ENCODE measurements at regions not wholly inside any gene's neighbourhood (a gene's known extent, or its start where the extent isn't known, plus 50 kb on each side); places are given as distances from the start of the nearest gene placed in this dataset.

DNA sequence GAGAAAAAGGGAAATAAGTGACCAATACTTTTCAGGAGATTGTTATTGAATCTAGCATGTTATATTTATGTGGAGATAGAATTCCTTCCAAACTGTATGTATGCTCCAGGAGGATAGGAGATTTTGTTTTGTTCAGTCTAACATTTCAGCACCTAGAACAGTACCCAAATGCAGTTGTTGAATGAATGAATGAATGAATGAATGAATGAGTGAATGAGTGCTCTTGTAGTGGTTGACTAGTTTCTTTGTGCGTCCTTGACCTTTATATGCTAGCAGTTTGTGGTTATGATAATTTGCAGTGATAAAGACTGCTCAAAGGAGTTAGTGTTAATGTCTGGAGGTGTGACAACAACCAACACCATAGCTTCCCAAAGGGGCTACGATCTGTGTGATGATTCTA, 663.5 kb upstream of the GOT2 start:
- no peak for DNase-seq (ENCODE audit: low read depth)
- no peak overlapping the region for H3K4me3 ChIP-seq (ENCODE audit: low read depth, low read length)
- TF ChIP-seq, protein P1, sequence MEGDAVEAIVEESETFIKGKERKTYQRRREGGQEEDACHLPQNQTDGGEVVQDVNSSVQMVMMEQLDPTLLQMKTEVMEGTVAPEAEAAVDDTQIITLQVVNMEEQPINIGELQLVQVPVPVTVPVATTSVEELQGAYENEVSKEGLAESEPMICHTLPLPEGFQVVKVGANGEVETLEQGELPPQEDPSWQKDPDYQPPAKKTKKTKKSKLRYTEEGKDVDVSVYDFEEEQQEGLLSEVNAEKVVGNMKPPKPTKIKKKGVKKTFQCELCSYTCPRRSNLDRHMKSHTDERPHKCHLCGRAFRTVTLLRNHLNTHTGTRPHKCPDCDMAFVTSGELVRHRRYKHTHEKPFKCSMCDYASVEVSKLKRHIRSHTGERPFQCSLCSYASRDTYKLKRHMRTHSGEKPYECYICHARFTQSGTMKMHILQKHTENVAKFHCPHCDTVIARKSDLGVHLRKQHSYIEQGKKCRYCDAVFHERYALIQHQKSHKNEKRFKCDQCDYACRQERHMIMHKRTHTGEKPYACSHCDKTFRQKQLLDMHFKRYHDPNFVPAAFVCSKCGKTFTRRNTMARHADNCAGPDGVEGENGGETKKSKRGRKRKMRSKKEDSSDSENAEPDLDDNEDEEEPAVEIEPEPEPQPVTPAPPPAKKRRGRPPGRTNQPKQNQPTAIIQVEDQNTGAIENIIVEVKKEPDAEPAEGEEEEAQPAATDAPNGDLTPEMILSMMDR (IDR thresholded peaks at IDR 0.05; ENCODE audit: control insufficient read depth, extremely low read depth, insufficient read depth): no peak

DNA sequence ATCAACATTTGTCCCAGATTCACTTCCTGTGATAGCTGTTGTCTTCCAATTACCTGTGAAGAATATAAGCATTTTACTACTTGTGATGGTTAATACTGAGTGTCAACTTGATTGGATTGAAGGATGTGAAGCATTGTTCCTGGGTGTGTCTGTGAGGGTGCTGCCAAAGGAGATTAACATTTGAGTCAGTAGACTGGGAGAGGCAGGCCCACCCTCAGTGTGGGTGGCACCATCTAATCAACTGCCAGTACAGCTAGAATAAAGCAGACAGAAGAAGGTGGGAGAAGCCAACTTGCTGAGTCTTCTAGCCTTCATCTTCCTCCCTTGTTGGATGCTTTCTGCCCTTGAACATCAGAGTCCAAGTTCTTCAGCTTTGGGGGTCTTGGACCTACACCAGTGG, 660.4 kb upstream of the GOT2 start:
- DNase-seq (ENCODE audit: low read depth): no peak

DNA sequence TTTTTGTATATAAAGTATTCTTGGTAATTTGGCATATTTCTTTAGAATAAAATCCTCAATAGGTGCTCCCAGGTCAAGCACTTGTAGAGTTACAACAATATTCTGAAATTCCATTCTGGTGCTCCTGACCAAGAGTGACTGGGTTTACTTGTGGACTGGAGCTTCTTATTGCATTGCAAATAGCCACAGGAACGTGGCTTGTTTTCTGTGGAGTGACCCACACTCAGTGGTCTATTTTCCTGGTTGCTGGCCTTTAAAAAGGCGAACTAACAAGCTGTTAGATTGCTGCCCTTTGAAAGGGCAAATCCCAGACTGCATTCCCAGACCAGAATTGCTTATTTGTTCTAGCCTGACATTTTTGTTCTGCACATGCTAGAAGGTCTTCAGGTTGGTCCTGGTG, 658.8 kb upstream of the GOT2 start:
- H3K4me3 ChIP-seq (ENCODE audit: low read depth, low read length): no peak overlapping the region
- TF ChIP-seq, protein P1 (IDR thresholded peaks at IDR 0.05; ENCODE audit: control insufficient read depth, extremely low read depth, insufficient read depth): no peak
- DNase-seq (ENCODE audit: low read depth): no peak

More for the DNA sequence above, 660.4 kb upstream of the GOT2 start:
- H3K4me3 ChIP-seq (ENCODE audit: low read depth, low read length): no peak overlapping the region
- TF ChIP-seq, protein P1 (IDR thresholded peaks at IDR 0.05; ENCODE audit: control insufficient read depth, extremely low read depth, insufficient read depth): no peak

DNA sequence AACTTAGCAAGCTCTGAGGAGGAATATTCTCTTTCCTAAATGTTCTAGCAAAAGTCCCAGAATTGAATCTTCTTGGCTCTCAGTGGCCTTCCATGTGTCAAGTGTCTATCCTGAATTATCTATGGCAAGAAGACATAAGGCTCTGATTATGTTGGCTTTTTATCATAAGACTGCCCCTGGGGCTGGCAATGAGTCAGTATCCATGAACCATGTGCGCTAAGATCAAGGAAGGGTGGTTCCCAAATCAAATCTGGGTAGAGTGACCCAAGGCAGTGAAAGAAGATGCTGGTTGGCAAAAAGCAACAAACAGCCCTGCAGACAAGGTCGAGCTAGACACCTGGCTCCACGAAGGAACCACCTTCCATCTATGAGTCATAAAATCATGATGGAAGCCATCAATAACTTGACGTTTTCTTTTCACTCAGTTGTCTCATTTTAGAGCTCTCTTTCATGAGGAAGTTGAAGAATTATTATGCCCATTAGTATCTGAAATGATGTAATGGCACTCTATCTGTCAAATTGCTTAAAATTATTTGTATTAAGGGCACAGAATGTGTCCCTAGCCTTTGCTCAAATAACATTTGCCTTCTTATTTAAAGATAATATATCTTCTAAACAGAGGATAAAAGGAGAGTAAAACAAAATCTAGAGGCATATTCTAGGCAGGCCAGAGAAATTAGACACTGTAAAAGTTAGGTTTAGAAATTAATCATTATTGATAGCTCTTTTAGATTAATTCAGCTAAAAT, 657.7 kb upstream of the GOT2 start:
- TF ChIP-seq, protein P1 (IDR thresholded peaks at IDR 0.05; ENCODE audit: control insufficient read depth, extremely low read depth, insufficient read depth): no peak
- DNase-seq (ENCODE audit: low read depth): no peak
- no peak overlapping the region for H3K4me3 ChIP-seq (ENCODE audit: low read depth, low read length)

DNA sequence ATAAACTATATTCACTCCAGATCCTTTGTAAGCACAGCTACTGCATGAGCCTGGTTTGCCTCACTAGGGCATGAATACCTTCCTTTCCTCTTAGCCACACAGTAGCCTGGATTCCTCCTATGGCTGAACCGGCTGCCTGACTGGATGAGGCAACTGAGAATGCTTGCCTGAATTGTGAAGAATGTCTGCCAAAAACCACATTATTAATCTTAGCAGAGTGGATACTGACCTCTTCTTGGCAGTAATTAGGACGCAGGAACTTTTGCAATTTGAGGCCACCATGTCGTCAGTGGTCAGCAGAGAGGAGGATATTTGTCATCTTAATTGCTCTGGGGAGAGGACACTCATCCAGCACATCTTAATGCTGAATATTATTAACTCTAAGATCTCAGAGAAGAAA, 651.8 kb upstream of the GOT2 start:
- TF ChIP-seq, protein P1 (IDR thresholded peaks at IDR 0.05; ENCODE audit: control insufficient read depth, extremely low read depth, insufficient read depth): no peak
- no peak for DNase-seq (ENCODE audit: low read depth)
- H3K4me3 ChIP-seq (ENCODE audit: low read depth, low read length): no peak overlapping the region

DNA sequence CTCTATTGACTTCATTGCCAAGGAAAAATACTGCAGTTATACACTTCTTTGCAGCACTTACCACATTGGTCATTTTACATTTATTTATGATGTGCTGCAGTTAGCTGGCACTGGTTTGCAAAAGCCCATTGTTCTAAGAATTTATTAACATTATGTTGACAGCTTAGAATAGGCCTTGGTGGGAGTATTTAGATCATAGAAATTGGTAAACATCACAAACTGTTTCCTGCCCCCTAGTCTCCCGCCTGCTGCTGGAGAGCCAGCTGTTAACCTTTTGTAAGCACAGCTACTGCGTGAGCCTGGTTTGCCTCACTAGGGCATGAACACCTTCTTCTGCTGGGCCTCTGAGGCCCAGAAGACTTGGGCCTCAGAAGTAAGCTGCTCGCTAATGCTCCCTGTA, 651.4 kb upstream of the GOT2 start:
- H3K4me3 ChIP-seq (ENCODE audit: low read depth, low read length): no peak overlapping the region
- TF ChIP-seq, protein P1 (IDR thresholded peaks at IDR 0.05; ENCODE audit: control insufficient read depth, extremely low read depth, insufficient read depth): no peak
- DNase-seq (ENCODE audit: low read depth): no peak

DNA sequence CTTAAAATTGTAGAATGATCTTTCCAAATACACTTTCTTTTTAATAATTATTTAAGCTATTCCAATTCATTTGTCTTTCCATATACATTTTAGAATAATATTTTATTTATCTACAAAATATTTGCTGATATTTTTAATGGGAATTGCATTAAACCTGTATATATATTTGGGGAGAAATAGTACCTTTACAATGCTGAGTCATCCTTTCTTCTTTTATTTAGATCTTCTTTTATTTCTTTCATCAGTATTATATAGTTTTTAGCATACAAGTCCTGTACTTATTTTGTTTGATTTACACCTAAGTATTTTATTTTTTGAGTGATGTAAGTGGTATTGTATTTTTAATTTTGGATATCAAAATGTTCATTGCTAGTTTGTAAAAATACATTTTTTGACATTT, 639.5 kb upstream of the GOT2 start:
- TF ChIP-seq, protein P1 (IDR thresholded peaks at IDR 0.05; ENCODE audit: control insufficient read depth, extremely low read depth, insufficient read depth): no peak
- no peak overlapping the region for H3K4me3 ChIP-seq (ENCODE audit: low read depth, low read length)
- DNase-seq (ENCODE audit: low read depth): no peak

Data from LNCaP clone FGC (cell line).